ENCODE measurements at regions not wholly inside any gene's neighbourhood (a gene's known extent, or its start where the extent isn't known, plus 50 kb on each side); places are given as distances from the start of the nearest gene placed in this dataset.

DNA sequence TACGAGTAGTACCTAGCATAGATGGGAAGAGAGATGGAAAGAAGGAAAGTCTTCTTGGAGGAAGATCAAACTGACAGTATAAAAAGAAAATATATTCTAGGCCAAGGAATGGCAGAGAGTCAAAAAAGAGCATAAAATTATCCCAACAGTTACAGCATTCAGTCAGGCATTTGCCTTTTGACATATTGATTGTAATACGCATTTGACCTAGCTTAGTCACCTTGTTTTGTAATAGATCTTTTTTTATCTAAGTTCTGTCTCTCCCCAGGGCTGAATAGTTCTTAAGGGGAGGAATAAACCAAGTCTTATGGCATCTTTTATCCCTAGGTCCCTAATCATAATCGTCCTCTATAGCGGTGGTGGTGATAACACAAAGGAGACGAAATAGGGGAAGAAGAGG is 657.3 kb upstream of the PIK3C3 start:
- TF ChIP-seq CTCF (IDR thresholded peaks at IDR 0.05; ENCODE audit: insufficient read depth, low read depth, low read length): no peak
- DNase-seq (ENCODE audit: low read depth): no peak
- no peak overlapping the region for H3K4me3 ChIP-seq (ENCODE audit: low read depth, low read length)

DNA sequence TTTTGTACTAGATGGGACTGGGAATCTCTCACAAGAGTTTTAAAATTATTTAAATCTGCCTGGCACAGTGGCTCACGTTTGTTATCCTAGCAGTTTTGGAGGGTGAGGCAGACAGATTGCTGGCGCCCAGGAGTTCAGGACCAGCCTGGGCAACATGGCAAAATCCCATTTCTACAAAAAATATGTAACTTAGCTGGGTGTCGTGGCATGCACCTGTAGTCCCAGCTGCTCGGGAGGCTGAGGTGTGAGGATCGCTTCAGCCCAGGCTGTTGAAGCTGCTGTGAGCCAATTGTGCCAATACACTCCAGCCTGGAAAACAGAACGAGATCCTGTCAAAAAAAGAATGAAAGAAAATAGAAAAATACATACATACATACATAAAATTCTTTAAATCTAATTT is 685.7 kb upstream of the PIK3C3 start:
- H3K4me3 ChIP-seq (ENCODE audit: low read depth, low read length): no peak overlapping the region
- TF ChIP-seq CTCF (IDR thresholded peaks at IDR 0.05; ENCODE audit: insufficient read depth, low read depth, low read length): no peak
- DNase-seq (ENCODE audit: low read depth): no peak

- H3K4me3 ChIP-seq (ENCODE audit: low read depth, low read length): no peak overlapping the region
- TF ChIP-seq CTCF (IDR thresholded peaks at IDR 0.05; ENCODE audit: insufficient read depth, low read depth, low read length): no peak
- no peak for DNase-seq (ENCODE audit: low read depth)
Measured at GRCh38 chr18:41268271-41268670, 686.8 kb upstream of the PIK3C3 start.

DNA sequence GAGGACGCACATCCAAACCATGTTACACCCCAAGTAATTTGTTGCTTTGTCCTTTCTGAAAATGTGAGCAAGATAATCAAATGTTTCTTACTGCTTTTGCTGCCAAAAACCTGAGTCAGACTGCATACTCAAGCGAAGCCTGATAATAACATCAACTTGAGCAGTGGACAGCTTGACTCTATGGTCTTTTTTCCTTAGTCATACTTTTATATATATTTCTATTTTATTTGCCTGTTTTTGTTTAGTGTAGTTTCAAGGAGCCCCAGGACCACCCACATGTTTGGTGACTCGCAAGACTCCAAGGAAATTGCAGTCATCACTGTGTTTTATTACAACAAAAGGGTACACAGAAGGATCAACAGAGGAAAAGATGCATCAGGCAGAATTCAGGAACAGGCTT is 688.4 kb upstream of the PIK3C3 start:
- no peak overlapping the region for H3K4me3 ChIP-seq (ENCODE audit: low read depth, low read length)
- DNase-seq (ENCODE audit: low read depth): peak; percentile 21
- no peak for TF ChIP-seq CTCF (IDR thresholded peaks at IDR 0.05; ENCODE audit: insufficient read depth, low read depth, low read length)

GRCh38 chr18:41266204-41266603 is 688.8 kb upstream of the PIK3C3 start:
- no peak for DNase-seq (ENCODE audit: low read depth)
- TF ChIP-seq CTCF (IDR thresholded peaks at IDR 0.05; ENCODE audit: insufficient read depth, low read depth, low read length): no peak
- H3K4me3 ChIP-seq (ENCODE audit: low read depth, low read length): no peak overlapping the region

- TF ChIP-seq CTCF (IDR thresholded peaks at IDR 0.05; ENCODE audit: insufficient read depth, low read depth, low read length): no peak
- DNase-seq (ENCODE audit: low read depth): peak; percentile 5
- no peak overlapping the region for H3K4me3 ChIP-seq (ENCODE audit: low read depth, low read length)
Measured at GRCh38 chr18:41265047-41265446, 690.0 kb upstream of the PIK3C3 start.

DNA sequence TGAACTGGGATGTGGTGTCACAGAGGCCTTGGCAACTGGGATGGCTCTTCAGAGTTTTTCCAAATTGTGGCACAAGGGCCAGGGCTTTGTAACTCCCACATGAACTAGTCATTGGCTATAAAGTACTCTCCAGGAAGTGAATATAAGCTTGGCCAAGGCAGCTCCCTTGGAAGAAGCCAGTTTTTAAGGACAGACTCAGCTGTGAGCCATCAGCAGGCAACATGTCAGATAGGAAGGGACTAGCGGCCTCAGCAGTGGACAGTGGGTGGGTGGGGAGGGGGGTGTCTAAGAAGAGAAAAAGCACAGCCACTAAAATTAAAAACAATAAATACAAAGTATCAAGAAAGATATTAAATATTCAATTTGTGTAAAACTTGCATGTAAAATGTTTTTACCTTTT is 691.1 kb upstream of the PIK3C3 start:
- TF ChIP-seq CTCF (IDR thresholded peaks at IDR 0.05; ENCODE audit: insufficient read depth, low read depth, low read length): no peak
- H3K4me3 ChIP-seq (ENCODE audit: low read depth, low read length): no peak overlapping the region
- DNase-seq (ENCODE audit: low read depth): no peak

Measured in fibroblast of villous mesenchyme (primary cell).